Naive B cell (primary cell): ENCODE measurements at regions not wholly inside any gene's neighbourhood (a gene's known extent, or its start where the extent isn't known, plus 50 kb on each side); places are given as distances from the start of the nearest gene placed in this dataset.

ENCODE experiments used
- ATAC-seq, 2 donors: fragments of 150-1000 bp; cut with Tn5 transposase; 2 replicates each; pipeline ENCODE4 v1.10.0; 2021; ENCODE audit warnings: low read depth in 2 of 2, mild to moderate bottlenecking in 2 of 2, moderate library complexity in 2 of 2
- DNase-seq: peaks from one replicate; pipeline ENCODE4 v3.0.0; 2022
- H3K27ac Mint-ChIP-seq, 6 donors: one replicate each; pipeline ENCODE4 v1.8.0; 2020 to 2022; ENCODE audit warnings: mild to moderate bottlenecking in 6 of 6, mixed read lengths in 6 of 6, moderate library complexity in 5 of 6, inconsistent platforms in 2 of 6
- H3K27me3 Mint-ChIP-seq, 3 donors: one replicate each; pipeline ENCODE4 v1.8.0; 2021 to 2022; ENCODE audit warnings: mixed read lengths in 3 of 3, mild to moderate bottlenecking in 1 of 3
- H3K36me3 Mint-ChIP-seq, 2 donors: one replicate each; pipeline ENCODE4 v1.8.0; 2020 to 2022; ENCODE audit warnings: mixed read lengths in 2 of 2, inconsistent platforms in 1 of 2, mild to moderate bottlenecking in 1 of 2
- H3K4me1 Mint-ChIP-seq, 3 donors: one replicate each; pipeline ENCODE4 v1.8.0; 2020 to 2022; ENCODE audit warnings: mixed read lengths in 3 of 3, inconsistent platforms in 1 of 3, mild to moderate bottlenecking in 1 of 3, moderate library complexity in 1 of 3
- H3K4me3 Mint-ChIP-seq, 8 donors: one replicate each; pipeline ENCODE4 v1.8.0; 2020 to 2022; ENCODE audit warnings: mild to moderate bottlenecking in 8 of 8, mixed read lengths in 8 of 8, moderate library complexity in 8 of 8, inconsistent platforms in 2 of 8
- H3K9me3 Mint-ChIP-seq, 7 donors: one replicate each; pipeline ENCODE4 v1.8.0; 2020 to 2022; ENCODE audit warnings: mixed read lengths in 7 of 7, mild to moderate bottlenecking in 5 of 7, inconsistent platforms in 2 of 7, moderate library complexity in 1 of 7

DNA sequence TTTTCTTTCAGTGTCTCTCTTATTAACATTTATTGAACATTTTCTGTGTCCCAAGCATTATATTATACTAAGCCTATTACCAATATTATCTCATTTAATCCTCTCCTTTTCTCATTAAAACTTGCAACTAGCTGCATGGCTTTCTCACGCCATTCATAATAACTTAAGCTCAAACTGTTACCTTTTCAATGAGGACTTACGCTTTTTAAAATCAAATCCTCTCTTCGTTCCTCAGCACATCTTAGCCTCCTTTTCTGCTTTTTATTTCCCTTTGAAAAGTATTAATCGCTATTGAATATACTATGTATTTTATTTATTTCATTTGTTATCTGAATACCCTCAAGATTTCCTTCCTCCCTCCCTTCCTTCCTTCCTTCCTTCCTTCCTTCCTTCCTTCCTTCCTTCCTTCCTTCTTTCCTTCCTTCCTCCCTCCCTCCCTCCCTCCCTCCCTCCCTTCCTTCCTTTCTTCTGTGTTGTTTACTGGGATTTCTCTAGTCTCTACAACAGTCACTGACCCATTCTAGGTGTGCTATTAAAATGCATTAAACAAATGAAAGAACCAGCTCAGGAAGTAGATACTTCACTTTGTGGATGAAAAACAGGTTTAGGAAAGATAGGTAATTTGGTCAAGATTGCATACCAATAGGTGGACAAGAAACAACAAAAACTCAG lies 294.1 kb upstream of the TUT7 start:
- peaks cover 0 to 6% (median 1%) of the 10 kb centered on the region in 7 donors for H3K9me3 Mint-ChIP-seq
- H3K36me3 Mint-ChIP-seq, result no peaks in the 10 kb centered on the region
- H3K4me1 Mint-ChIP-seq, result no peaks in the 10 kb centered on the region
- DNase-seq (no peak), ATAC-seq (no peak)
- H3K27ac Mint-ChIP-seq, result no peak overlapping the region
- peaks cover 0 to 10% (median 0%) of the 10 kb centered on the region in 3 donors for H3K27me3 Mint-ChIP-seq
- no peak overlapping the region for H3K4me3 Mint-ChIP-seq

DNA sequence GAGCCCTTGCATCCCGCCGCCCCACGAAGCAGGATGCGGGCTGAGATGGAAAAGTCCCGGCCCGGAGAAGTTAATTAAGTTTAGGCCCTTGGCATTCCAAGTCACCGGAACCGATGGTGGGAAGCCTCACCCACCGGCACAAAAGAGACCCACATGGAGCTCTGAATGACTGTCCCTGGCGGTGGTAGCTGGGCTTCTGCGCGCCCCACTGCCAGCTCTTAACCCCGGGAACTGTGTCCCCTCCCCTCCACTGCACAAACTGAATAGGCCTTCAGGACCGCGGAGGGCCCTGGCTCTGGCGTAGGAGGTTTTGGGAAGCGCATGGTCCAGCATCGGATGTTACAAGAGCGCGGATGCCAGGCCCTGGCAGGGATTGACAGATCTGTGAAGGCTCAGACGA lies 291.1 kb upstream of the TUT7 start:
- no peak for ATAC-seq
- Mint-ChIP-seq H3K9me3 (peaks cover 0 to 4% (median 0%) of the 10 kb centered on the region in 7 donors), H3K4me3 (no peak overlapping the region), H3K27me3 (peaks cover 0 to 9% (median 5%) of the 10 kb centered on the region in 3 donors), H3K36me3 (no peaks in the 10 kb centered on the region), H3K4me1 (peaks cover 0 to 4% (median 0%) of the 10 kb centered on the region in 3 donors), H3K27ac (no peak overlapping the region)
- no peak for DNase-seq

- Mint-ChIP-seq H3K27ac (no peak overlapping the region), H3K9me3 (peaks cover 0 to 4% (median 0%) of the 10 kb centered on the region in 7 donors), H3K4me3 (no peak overlapping the region), H3K4me1 (peaks cover 0 to 4% (median 0%) of the 10 kb centered on the region in 3 donors), H3K27me3 (peaks cover 0 to 9% (median 5%) of the 10 kb centered on the region in 3 donors), H3K36me3 (no peaks in the 10 kb centered on the region)
- DNase-seq, result no peak
- no peak for ATAC-seq
These were observed 290.4 kb upstream of the TUT7 start for GRCh38 chr9:86644675-86645034.

GRCh38 chr9:86643946-86644674 lies 289.9 kb upstream of the TUT7 start:
- ATAC-seq, result no peak
- peaks cover 0 to 4% (median 0%) of the 10 kb centered on the region in 3 donors for H3K4me1 Mint-ChIP-seq
- no peaks in the 10 kb centered on the region for H3K36me3 Mint-ChIP-seq
- H3K27me3 Mint-ChIP-seq, result peaks cover 0 to 9% (median 5%) of the 10 kb centered on the region in 3 donors
- no peak overlapping the region for H3K27ac Mint-ChIP-seq
- DNase-seq, result no peak
- no peak overlapping the region for H3K4me3 Mint-ChIP-seq
- H3K9me3 Mint-ChIP-seq, result peaks cover 0 to 4% (median 0%) of the 10 kb centered on the region in 7 donors

- Mint-ChIP-seq H3K36me3 (no peaks in the 10 kb centered on the region), H3K4me1 (peaks cover 0 to 4% (median 0%) of the 10 kb centered on the region in 3 donors), H3K9me3 (peaks cover 0 to 4% (median 0%) of the 10 kb centered on the region in 7 donors), H3K4me3 (no peak overlapping the region), H3K27me3 (peaks cover 0 to 9% (median 5%) of the 10 kb centered on the region in 3 donors), H3K27ac (no peak overlapping the region)
- DNase-seq (no peak), ATAC-seq (no peak)
These were observed 288.5 kb upstream of the TUT7 start for GRCh38 chr9:86642721-86643120.

DNA sequence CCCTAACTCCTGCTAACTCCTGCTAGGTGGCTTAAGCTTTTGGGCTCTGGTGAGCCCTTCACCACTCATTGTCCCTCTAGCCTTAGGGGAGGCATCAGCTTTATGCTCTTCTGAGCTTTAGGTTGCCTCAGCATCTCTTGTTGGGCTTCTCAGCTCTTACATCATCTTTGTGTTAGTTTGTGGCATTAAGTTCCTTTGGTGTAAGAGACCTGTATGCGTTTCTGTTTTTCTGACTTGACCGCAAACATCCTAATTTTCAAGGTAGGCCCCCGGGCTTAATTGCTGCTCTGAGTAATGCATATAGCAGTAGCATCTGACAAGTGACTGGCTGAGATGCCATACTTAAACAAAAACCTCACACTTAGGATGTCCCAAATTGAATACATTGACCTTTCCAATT lies 287.8 kb upstream of the TUT7 start:
- Mint-ChIP-seq H3K27me3 (peaks cover 0 to 9% (median 7%) of the 10 kb centered on the region in 3 donors), H3K36me3 (no peaks in the 10 kb centered on the region), H3K4me3 (no peak overlapping the region), H3K27ac (no peak overlapping the region), H3K9me3 (peaks cover 0 to 4% (median 0%) of the 10 kb centered on the region in 7 donors), H3K4me1 (peaks cover 0 to 4% (median 0%) of the 10 kb centered on the region in 3 donors)
- no peak for DNase-seq
- no peak for ATAC-seq

DNA sequence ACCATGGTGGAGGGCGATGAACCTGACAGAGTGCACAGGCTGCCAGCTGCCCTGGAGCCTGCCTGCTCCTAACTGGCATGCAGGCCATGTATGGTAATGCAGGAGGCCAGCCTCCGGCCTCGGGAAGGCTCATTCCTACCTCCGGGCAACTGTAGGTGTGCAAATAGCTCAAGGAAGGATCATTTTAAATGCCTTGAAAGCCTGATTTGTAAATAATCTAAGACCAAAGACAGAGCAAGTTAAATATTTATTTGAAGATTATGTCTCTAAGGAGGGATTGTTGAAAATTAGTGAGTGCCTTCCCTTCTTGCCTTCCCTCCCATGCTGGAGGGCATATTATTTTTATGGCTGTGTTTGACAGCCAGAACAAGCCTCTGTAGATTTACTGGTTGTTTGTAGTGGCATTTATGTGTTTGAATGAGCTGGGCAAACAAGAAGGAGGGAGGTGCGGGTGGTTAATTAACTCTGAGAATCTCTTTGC lies 285.7 kb upstream of the TUT7 start:
- DNase-seq (no peak), ATAC-seq (no peak)
- no peak overlapping the region for H3K27ac Mint-ChIP-seq
- peaks cover 12 to 16% (median 14%) of the 10 kb centered on the region in 3 donors for H3K27me3 Mint-ChIP-seq
- H3K4me3 Mint-ChIP-seq, result no peak overlapping the region
- peaks cover 0 to 4% (median 0%) of the 10 kb centered on the region in 7 donors for H3K9me3 Mint-ChIP-seq
- peaks cover 0 to 4% (median 0%) of the 10 kb centered on the region in 3 donors for H3K4me1 Mint-ChIP-seq
- H3K36me3 Mint-ChIP-seq, result no peaks in the 10 kb centered on the region

GRCh38 chr9:86639287-86639686 lies 285.1 kb upstream of the TUT7 start:
- Mint-ChIP-seq H3K27ac (no peak overlapping the region), H3K9me3 (peaks cover 0 to 7% (median 2%) of the 10 kb centered on the region in 7 donors), H3K4me1 (peaks cover 0 to 4% (median 0%) of the 10 kb centered on the region in 3 donors), H3K4me3 (no peak overlapping the region), H3K36me3 (no peaks in the 10 kb centered on the region), H3K27me3 (peaks cover 13 to 23% (median 18%) of the 10 kb centered on the region in 3 donors)
- no peak for ATAC-seq
- no peak for DNase-seq

- H3K4me1 Mint-ChIP-seq, result peaks cover 0 to 4% (median 0%) of the 10 kb centered on the region in 3 donors
- ATAC-seq (no peak), DNase-seq (no peak)
- peaks cover 10 to 27% (median 23%) of the 10 kb centered on the region in 3 donors for H3K27me3 Mint-ChIP-seq
- no peak overlapping the region for H3K27ac Mint-ChIP-seq
- H3K9me3 Mint-ChIP-seq, result peaks cover 0 to 9% (median 2%) of the 10 kb centered on the region in 7 donors
- H3K4me3 Mint-ChIP-seq, result no peak overlapping the region
- H3K36me3 Mint-ChIP-seq, result no peaks in the 10 kb centered on the region
These were observed 283.9 kb upstream of the TUT7 start for GRCh38 chr9:86638109-86638508.

DNA sequence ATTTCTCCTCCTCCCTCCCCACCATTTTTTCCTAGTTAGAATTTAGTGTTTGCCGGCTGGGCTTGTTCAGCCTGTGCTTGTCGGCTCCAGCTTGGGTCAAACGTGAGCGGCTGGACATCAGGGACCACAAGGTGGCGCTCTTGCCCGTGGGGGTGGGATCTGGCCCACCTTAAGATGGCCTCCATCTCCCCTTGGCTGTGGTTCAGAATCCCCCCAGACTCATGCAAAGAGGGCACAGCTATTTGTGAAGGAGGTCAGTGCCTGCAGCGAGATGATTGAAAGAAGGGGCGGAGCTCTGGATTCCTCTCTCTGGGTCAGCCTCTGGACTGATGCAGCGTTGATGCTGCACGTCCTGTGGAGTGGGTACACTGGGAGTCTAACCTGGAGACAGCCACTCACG lies 283.3 kb upstream of the TUT7 start:
- ATAC-seq, result no peak
- no peak overlapping the region for H3K27ac Mint-ChIP-seq

DNA sequence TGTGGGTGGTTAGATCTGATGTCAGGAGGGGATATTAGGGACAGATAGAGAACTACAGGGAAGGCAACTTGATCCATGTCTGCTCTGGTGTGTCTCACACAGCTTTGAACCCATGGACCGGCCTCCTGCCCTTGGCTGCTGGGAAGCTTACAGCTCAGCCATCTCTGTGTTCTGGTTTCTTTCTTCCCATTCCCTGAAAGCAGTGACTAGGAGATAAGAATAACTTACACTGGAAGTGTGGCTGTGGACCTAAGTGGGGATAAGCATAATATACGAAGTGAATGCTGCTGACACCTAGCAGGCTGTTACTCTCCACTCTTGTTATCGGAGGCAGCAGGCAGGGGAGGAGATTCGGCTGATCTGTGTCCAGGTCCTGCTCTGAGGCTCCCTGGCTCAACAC lies 282.3 kb upstream of the TUT7 start:
- no peak for ATAC-seq
- no peak for DNase-seq
- no peaks in the 10 kb centered on the region for H3K36me3 Mint-ChIP-seq
- peaks cover 0 to 9% (median 0%) of the 10 kb centered on the region in 7 donors for H3K9me3 Mint-ChIP-seq
- no peaks in the 10 kb centered on the region for H3K4me1 Mint-ChIP-seq
- peaks cover 17 to 23% (median 19%) of the 10 kb centered on the region in 3 donors for H3K27me3 Mint-ChIP-seq
- H3K27ac Mint-ChIP-seq, result no peak overlapping the region
- no peak overlapping the region for H3K4me3 Mint-ChIP-seq

More for the DNA sequence above, 283.3 kb upstream of the TUT7 start:
- Mint-ChIP-seq H3K4me3 (no peak overlapping the region), H3K9me3 (peaks cover 0 to 9% (median 0%) of the 10 kb centered on the region in 7 donors), H3K36me3 (no peaks in the 10 kb centered on the region), H3K4me1 (no peaks in the 10 kb centered on the region), H3K27me3 (peaks cover 10 to 23% (median 21%) of the 10 kb centered on the region in 3 donors)
- no peak for DNase-seq

DNA sequence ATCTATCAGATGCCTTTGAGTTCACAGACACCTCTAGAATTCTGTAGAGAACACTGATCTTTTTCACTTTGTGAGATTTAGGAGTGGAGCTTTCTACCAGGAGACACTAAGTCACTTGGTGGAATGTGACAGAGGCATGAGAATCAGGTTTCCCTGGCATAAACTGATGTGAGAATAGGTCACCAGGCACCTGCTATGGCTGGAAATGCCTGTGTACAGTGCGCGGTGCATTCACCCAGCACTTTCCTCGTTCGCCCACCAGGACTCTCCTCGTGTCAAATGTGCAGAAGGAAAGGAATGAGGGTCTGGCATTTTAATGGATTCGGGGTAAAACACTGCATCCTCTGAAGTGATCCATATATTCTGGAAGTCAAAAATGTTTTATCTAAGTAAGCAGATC lies 281.8 kb upstream of the TUT7 start:
- H3K27ac Mint-ChIP-seq, result no peak overlapping the region

DNA sequence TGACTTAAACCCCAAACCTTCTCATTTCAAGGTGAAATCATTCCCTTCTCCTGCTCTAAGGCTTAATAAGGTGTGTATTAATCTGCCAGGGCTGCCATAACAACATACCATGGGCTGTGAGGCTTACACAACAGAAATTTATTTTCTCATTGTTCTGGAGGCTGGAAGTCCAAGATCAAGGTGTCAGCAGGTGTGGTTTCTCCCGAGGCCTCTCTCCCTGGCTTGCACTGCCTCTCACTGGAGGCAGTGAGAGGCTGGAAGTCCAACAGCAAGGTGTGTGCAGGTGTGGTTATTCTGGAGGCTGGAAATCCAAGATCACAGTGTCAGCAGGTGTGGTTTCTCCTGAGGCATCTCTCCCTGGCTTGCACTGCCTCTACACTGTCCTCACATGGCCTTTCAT lies 280.3 kb upstream of the TUT7 start:
- H3K9me3 Mint-ChIP-seq, result peaks cover 0 to 9% (median 0%) of the 10 kb centered on the region in 7 donors
- no peaks in the 10 kb centered on the region for H3K4me1 Mint-ChIP-seq
- no peak overlapping the region for H3K4me3 Mint-ChIP-seq
- no peak for ATAC-seq
- peaks cover 17 to 23% (median 19%) of the 10 kb centered on the region in 3 donors for H3K27me3 Mint-ChIP-seq
- H3K36me3 Mint-ChIP-seq, result no peaks in the 10 kb centered on the region
- no peak for DNase-seq
- no peak overlapping the region for H3K27ac Mint-ChIP-seq

More for the DNA sequence above, 281.8 kb upstream of the TUT7 start:
- no peak for ATAC-seq
- H3K36me3 Mint-ChIP-seq, result no peaks in the 10 kb centered on the region
- H3K9me3 Mint-ChIP-seq, result peaks cover 0 to 9% (median 0%) of the 10 kb centered on the region in 7 donors
- H3K27me3 Mint-ChIP-seq, result peaks cover 17 to 23% (median 19%) of the 10 kb centered on the region in 3 donors
- no peak for DNase-seq
- peak overlapping the region in 1 of 8 donors; percentile 16 for H3K4me3 Mint-ChIP-seq
- no peaks in the 10 kb centered on the region for H3K4me1 Mint-ChIP-seq
